HL-60/S4 treated with phorbol 12-myristate 13-acetate at 8.2 ng/mL for 4 days and 3 days (cell line): ENCODE measurements at regions not wholly inside any gene's neighbourhood (a gene's known extent, or its start where the extent isn't known, plus 50 kb on each side); places are given as distances from the start of the nearest gene placed in this dataset.
"Not testable (repeated sequence)": the region's sequence is repeated elsewhere in the genome, so short reads cannot be mapped to it uniquely, and the experiment has no call there.

Experiments
- in situ Hi-C: fragments of 300-500 bp; cut with MboI; formaldehyde crosslinking; loops from 2 replicates; pipeline ENCODE4 v1.15.0; 2022; ENCODE audit warnings: low sequenced_read_pairs

GRCh38 chr4:106869551-106869950 lies 166.6 kb downstream of the DKK2 start:
- in situ Hi-C loops: no loop called here

GRCh38 chr4:106868381-106869035 lies 167.6 kb downstream of the DKK2 start:
- in situ Hi-C loops: no loop called here

GRCh38 chr4:106864231-106864630 lies 171.9 kb downstream of the DKK2 start:
- in situ Hi-C loops: no loop called here

GRCh38 chr4:106854569-106855351 lies 181.4 kb downstream of the DKK2 start:
- in situ Hi-C loops: no loop called here

GRCh38 chr4:106852426-106852825 lies 183.7 kb downstream of the DKK2 start:
- in situ Hi-C loops: no loop called here

- in situ Hi-C loops: no loop called here
Observed at GRCh38 chr4:106851726-106852125, 184.4 kb downstream of the DKK2 start.

GRCh38 chr4:106850691-106851090 lies 185.4 kb downstream of the DKK2 start:
- in situ Hi-C loops: no loop called here

GRCh38 chr4:106835919-106836318 lies 200.2 kb downstream of the DKK2 start:
- in situ Hi-C loops: no loop called here

GRCh38 chr4:106830879-106831278 lies 205.2 kb downstream of the DKK2 start:
- in situ Hi-C loops: no loop called here

- in situ Hi-C loops: no loop called here
Observed at GRCh38 chr4:106818764-106819163, 217.3 kb downstream of the DKK2 start.

GRCh38 chr4:106816496-106816895 lies 219.6 kb downstream of the DKK2 start:
- in situ Hi-C loops: no loop called here

- in situ Hi-C loops: no loop called here
Observed at GRCh38 chr4:106810122-106810521, 226.0 kb downstream of the DKK2 start.

GRCh38 chr4:106809076-106809475 lies 227.0 kb downstream of the DKK2 start:
- in situ Hi-C loops: loop anchor here (10.0 kb wide), 1 partner anchor 444 kb away; the partner anchor contains the start of gene GIMD1

- in situ Hi-C loops: loop anchor here (10.0 kb wide), 1 partner anchor 441 kb away; the partner anchor contains the start of gene GIMD1
Observed at GRCh38 chr4:106806158-106806797, 229.8 kb downstream of the DKK2 start.

- in situ Hi-C loops: loop anchor here (10.0 kb wide), 1 partner anchor 438 kb away; the partner anchor contains the start of gene GIMD1
Observed at GRCh38 chr4:106803083-106803482, 233.0 kb downstream of the DKK2 start.

- in situ Hi-C loops: loop anchor here (10.0 kb wide), 1 partner anchor 437 kb away; the partner anchor contains the start of gene GIMD1
Observed at GRCh38 chr4:106801386-106801785, 234.7 kb downstream of the DKK2 start.

GRCh38 chr4:106796876-106797275 lies 239.2 kb downstream of the DKK2 start:
- in situ Hi-C loops: no loop called here

GRCh38 chr4:106795326-106795725 lies 240.8 kb downstream of the DKK2 start:
- in situ Hi-C loops: no loop called here

- in situ Hi-C loops: no loop called here
Observed at GRCh38 chr4:106793933-106794332, 242.2 kb downstream of the DKK2 start.

GRCh38 chr4:106775636-106776035 lies 260.5 kb downstream of the DKK2 start:
- in situ Hi-C loops: no loop called here

- in situ Hi-C loops: not testable (repeated sequence)
Observed at GRCh38 chr4:106774055-106774454, 262.1 kb downstream of the DKK2 start.
